ENCODE measurements at regions not wholly inside any gene's neighbourhood (a gene's known extent, or its start where the extent isn't known, plus 50 kb on each side); places are given as distances from the start of the nearest gene placed in this dataset.

DNA sequence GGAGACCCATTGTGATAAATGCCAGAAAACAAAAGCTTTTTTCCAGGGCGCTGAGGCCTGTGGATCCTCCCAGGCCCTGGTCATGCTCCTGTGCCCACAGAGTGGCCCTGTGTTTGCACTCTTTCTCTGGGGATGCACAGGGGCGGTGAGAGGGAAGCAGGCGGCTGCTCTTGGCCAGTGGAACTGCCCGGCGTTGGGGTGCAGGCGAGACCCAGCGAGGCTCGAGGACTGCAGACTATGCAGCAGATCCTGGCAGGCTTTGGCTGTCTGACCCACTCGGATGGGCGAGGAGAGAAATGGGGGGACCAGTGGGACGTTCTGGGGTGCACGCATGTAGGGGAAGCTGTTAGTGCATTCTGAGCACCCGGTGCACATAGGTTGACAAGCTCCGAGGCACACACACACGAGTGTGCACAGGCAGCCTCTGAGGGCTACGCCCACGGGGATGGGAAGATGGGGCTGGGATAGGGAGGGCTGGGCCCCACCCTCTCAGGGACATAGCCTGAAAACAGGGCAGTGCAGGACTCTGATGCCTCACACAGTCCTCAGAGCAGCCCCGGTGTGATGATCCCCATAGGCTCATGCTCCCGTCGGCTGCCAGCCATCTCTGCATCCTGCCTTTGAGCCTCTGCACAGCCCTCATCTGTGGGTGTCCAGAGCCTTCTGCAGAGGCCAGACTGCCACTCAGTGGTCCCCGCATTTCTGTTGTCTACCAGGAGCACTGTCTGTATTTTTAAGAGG is 1233.5 kb downstream of the BRD1 start:
- DNase-seq (ENCODE audit: low spot score), result no peak

- no peak for DNase-seq (ENCODE audit: low spot score)
Observed at GRCh38 chr22:48593551-48593950, 1234.1 kb downstream of the BRD1 start.

- no peak for DNase-seq (ENCODE audit: low spot score)
Observed at GRCh38 chr22:48592931-48593330, 1234.7 kb downstream of the BRD1 start.

DNA sequence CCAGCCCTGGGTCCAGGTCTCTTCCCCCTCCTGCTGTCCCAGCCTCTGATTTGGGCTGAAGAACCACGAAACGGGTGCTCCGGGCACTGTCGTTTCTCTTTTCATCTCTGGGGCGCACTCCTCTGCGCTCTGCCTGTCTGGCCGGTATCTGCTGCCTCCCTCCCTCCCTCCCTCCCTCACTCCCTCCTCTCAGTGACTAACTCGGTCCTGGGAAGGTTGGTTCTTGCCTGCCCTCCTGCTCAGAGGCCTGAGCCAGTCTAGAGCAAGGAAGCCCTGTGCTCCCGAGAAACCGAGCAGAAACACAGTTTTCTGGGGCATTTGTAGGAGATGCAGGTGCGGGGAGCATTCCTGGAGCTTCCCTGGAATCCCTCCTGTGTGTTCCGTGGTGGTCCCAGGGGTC is 1235.2 kb downstream of the BRD1 start:
- no peak for DNase-seq (ENCODE audit: low spot score)

GRCh38 chr22:48592066-48592345 is 1235.7 kb downstream of the BRD1 start:
- no peak for DNase-seq (ENCODE audit: low spot score)

DNA sequence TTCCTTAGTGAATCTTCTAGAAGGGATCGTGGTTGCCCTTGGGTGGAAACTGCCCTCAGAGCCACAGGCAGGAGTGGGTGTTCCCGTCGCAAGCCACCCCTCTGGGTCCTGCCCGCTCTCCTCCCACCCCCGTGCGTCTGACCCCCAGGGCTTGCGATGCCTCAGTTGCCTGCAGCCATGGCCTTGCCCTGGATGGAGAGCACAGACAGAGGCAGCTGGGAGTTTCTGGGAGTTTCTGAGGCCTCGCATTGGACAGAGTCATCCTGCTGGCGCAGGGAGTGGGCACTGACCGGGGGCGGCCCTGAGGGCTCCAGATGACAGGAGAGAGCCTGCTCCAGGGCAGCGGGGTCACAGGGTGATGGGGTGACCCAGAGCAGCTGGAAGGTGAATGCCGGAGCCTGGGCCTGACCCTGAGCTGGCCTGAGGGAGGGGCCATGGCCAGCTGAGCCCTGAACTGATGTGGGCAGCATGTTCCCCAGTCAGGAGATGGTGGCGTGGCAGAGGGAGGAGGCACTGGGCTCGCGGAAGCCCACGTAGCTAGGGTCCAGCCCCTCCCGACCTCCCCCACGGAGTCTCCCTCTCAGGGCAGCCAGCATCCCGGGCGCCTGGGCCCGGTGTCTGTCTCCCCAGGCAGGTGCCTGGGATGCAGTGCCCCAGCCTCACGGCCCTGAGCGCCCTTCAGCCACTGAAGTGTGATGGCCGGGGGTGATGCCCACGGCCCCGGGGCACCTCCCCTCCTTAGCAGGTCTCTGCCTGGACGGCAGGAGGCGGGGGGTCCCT is 1236.2 kb downstream of the BRD1 start:
- DNase-seq (ENCODE audit: low spot score), result no peak

- DNase-seq (ENCODE audit: low spot score), result no peak
Observed at GRCh38 chr22:48589901-48590300, 1237.8 kb downstream of the BRD1 start.

GRCh38 chr22:48588878-48589450 is 1238.7 kb downstream of the BRD1 start:
- no peak for DNase-seq (ENCODE audit: low spot score)

- no peak for DNase-seq (ENCODE audit: low spot score)
Observed at GRCh38 chr22:48588151-48588877, 1239.4 kb downstream of the BRD1 start.

DNA sequence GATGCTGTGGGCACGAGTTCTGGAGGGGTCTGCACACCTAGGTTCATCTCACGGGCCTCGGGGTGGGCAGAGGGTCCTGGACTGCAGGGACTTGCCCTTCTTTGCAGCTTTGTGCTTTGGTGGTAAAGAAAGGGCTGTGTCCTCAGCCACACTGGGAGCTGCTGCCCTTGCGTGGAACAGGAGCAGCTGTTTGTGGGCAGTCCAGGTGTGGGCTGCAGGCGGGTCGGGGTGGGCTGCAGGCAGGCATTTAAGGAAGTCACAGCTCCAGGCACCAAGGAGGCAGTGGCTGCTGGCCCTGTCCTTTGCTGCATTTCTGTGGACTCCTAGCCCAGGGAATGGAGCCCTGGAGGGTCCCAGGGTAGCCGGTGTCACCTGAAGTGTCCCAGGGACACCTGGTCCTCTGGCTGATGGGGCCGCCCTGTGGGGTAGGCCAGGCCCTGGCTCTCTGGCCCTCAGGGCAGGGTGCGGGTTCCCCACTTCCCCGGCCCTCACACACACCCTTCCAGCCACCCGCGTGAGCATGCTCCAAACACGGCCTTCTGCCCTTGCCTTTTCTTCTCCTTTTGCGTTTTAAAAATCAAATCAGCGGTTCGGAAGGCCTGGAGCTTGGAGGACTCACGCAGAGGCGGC is 1240.3 kb downstream of the BRD1 start:
- no peak for DNase-seq (ENCODE audit: low spot score)

DNA sequence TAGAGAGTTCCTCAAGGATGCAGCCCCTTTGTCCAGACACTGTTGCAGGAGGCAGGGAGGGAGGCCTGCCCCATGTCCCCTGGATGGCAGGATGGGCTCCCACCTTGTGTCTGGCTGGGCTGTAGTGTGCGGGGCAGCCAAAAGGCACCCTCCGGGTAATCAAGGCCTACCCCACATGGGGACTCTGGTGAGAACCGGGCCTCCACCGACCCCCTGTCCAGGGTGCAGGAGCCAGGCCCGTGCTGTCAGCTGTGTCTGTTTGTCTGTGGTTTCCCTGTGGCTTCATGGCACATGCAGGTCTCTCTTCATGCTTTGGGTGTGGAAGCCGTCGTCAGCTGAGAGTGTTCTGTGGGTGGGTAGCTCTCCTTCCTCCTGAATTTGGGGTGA is 1240.9 kb downstream of the BRD1 start:
- DNase-seq (ENCODE audit: low spot score), result no peak

DNA sequence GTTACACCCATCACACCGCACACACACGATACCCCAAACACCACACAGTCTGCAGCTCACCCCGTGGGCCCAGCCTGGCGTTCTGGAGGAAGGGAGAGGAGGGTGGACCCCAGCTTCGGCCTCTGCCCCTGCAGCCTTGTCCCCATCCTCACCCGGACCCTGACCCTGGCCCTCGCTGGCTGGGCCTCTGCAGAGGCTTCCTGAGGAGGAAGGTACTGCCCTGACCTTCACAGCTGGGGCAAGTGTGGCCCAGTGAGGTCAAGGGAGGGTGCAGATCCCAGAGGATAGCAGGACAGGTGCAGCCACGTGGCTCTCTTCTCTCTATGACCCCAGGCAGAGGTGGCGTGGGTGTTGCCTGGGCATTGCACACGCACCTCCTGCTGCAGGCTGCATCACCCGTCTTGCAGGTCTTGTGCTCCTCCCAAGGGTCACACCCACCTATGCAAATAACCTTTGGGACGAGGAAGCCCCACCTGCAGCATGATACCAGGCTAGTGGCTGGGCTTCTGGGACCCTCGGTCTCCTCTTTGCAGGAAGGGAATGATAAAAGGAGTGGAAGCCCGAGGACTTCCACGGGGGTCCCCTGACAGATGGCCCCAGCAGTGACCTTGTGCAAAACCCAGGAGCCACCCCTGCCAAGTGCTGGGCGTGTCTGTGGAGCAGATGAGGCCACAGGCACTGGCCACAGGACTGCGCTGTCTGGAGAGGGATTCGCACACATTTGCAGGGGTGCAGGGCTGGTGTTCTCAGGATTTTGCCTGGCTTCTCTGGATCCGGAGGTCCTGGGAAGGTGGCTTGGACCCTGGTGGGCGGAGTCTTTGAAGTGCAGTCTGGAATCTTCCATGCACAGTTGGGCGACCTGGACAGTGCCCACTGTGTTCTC is 1241.5 kb downstream of the BRD1 start:
- DNase-seq (ENCODE audit: low spot score), result no peak

DNA sequence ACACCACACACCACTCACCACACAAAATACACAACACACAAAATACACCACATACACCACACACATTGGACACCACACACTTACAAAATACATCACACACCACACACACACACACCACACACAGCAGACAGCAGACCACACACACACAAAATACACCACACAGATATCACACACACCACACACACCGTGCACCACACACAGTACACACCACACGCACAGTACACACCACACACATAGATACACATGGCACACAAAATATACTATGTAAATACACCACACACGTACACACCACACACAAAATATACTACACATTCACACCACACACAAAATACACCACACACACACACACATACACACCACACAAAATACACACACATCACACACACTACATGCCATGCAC is 1243.5 kb downstream of the BRD1 start:
- DNase-seq (ENCODE audit: low spot score), result no peak

GRCh38 chr22:48581796-48582469 is 1245.7 kb downstream of the BRD1 start:
- no peak for DNase-seq (ENCODE audit: low spot score)

GRCh38 chr22:48581205-48581766 is 1246.4 kb downstream of the BRD1 start:
- no peak for DNase-seq (ENCODE audit: low spot score)

GRCh38 chr22:48580481-48580970 is 1247.1 kb downstream of the BRD1 start:
- DNase-seq (ENCODE audit: low spot score), result no peak

DNA sequence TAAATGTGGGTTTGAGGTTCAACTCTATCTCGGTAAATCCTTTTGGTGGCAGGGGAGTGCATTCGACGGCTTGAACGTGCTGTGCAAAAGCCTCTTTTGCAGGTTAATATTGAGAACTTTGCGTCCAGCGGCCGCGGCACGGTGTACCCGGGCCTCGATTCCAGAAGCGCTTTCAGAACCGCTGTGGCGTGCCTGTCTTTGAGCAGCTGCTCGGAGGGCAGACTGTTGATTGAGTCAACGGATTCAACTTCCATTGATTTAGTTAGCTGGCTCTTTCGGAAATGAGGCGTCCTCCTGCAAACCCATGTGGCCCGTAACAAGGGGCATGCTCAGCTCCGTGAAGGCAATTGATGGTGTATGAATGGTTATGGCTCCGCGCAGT is 1247.8 kb downstream of the BRD1 start:
- no peak for DNase-seq (ENCODE audit: low spot score)

GRCh38 chr22:48579043-48579927 is 1248.4 kb downstream of the BRD1 start:
- peak; percentile 30 for DNase-seq (ENCODE audit: low spot score)

Data from AG08396 (cell line).